Gastroesophageal sphincter (tissue), 3 donors: ENCODE measurements at regions not wholly inside any gene's neighbourhood (a gene's known extent, or its start where the extent isn't known, plus 50 kb on each side); places are given as distances from the start of the nearest gene placed in this dataset.

Experiments used
- EP300 ChIP-seq: sonication (generic); formaldehyde crosslinking; IDR thresholded peaks from one replicate; pipeline ENCODE4 v1.6.1; 2017; ENCODE audit warnings: antibody characterized with exemption, mild to moderate bottlenecking
- POLR2A ChIP-seq, 2 donors: fragments of 450-650 bp; IDR thresholded peaks; one replicate each; pipeline ENCODE4 v1.6.1; 2017; ENCODE audit warnings: antibody characterized with exemption in 2 of 2, mild to moderate bottlenecking in 2 of 2, moderate library complexity in 1 of 2
- POLR2AphosphoS5 ChIP-seq: sonication (generic); formaldehyde crosslinking; IDR thresholded peaks from one replicate; pipeline ENCODE4 v1.6.1; 2017; ENCODE audit warnings: antibody characterized with exemption
- TF ChIP-seq, protein P1 (sequence below), 4 experiments: fragments of 200-600 bp in 2 of 4; fragments of 450-650 bp in 2 of 4; sonication (generic) in 1 of 4; IDR thresholded peaks; one replicate each; pipeline ENCODE4 v1.5.1; 2017 to 2019; ENCODE audit warnings: antibody characterized with exemption in 4 of 4, mild to moderate bottlenecking in 2 of 4, moderate library complexity in 2 of 4

DNA sequence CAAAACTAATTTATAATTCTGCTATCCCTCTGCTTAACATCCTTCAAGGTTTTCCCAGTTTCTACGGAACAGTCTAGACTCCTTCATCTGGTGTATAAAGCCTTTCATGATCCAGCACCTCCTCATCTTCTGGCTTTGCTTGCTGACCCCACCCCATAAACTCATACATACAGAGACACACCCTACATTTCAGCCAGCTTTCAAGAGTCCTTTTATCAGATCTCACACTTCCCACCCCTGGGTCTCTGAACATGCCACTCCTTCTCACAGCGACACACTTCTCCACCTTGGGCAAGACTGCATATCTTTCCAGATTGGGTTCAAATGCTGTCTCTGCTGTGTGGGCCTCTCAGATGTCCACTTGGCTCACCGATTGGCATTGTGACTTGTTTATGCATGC is 166.8 kb upstream of the LPP start:
- TF ChIP-seq EP300 (no peak), POLR2A (IDR thresholded peaks at IDR 0.05) (no peak), POLR2AphosphoS5 (no peak)
- TF ChIP-seq, protein P1, sequence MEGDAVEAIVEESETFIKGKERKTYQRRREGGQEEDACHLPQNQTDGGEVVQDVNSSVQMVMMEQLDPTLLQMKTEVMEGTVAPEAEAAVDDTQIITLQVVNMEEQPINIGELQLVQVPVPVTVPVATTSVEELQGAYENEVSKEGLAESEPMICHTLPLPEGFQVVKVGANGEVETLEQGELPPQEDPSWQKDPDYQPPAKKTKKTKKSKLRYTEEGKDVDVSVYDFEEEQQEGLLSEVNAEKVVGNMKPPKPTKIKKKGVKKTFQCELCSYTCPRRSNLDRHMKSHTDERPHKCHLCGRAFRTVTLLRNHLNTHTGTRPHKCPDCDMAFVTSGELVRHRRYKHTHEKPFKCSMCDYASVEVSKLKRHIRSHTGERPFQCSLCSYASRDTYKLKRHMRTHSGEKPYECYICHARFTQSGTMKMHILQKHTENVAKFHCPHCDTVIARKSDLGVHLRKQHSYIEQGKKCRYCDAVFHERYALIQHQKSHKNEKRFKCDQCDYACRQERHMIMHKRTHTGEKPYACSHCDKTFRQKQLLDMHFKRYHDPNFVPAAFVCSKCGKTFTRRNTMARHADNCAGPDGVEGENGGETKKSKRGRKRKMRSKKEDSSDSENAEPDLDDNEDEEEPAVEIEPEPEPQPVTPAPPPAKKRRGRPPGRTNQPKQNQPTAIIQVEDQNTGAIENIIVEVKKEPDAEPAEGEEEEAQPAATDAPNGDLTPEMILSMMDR (IDR thresholded peaks at IDR 0.05) = no peak
